GM18870 (cell line): ENCODE measurements at regions not wholly inside any gene's neighbourhood (a gene's known extent, or its start where the extent isn't known, plus 50 kb on each side); places are given as distances from the start of the nearest gene placed in this dataset.
"Not testable (repeated sequence)": the region's sequence is repeated elsewhere in the genome, so short reads cannot be mapped to it uniquely, and the experiment has no call there.

Experiments
- ATAC-seq: cut with Tn5 transposase; IDR thresholded peaks from one replicate; pipeline ENCODE4 v1.9.1; 2021; ENCODE audit warnings: moderate library complexity; ENCODE audit not compliant: unreplicated experiment

DNA sequence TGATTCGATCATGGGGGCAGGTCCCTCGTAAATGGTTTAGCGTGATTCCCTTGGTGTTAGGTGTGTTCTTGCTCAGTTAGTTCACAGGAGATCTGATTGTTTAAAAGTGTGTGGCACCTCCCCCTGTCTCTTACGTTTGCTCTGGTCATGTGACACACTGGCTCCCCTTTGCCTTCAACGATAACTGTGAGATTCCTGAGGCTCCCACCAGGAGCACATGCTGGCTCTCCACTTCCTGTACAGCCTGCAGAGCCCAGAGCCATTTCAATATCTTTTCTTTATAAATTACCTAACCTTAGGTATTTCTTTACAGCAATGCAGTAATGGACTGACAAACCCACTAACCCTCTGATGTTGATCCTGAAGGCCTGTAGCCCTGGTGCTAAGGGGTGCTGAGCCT, 141.9 kb downstream of the FCRL5 start:
- no peak for ATAC-seq

DNA sequence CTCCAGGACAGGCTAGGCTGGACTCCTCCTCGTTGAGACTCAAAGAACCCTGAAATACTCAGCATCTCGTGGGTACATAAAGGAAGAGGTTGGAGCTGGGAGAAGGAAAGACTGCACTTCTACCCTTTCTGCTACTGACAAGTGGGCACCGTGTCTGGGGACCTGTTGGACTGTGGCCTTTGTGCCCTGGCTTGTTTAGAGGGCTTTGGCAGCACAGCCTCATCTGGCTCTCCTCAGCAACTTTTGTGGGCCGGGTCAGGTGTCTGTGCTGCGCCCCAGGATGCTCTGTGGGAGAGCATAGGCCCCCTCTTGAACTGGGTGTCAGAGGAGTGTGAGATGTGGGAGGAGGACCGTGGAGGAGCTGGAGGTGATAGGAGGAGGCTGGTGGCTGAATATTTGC, 142.4 kb downstream of the FCRL5 start:
- no peak for ATAC-seq

DNA sequence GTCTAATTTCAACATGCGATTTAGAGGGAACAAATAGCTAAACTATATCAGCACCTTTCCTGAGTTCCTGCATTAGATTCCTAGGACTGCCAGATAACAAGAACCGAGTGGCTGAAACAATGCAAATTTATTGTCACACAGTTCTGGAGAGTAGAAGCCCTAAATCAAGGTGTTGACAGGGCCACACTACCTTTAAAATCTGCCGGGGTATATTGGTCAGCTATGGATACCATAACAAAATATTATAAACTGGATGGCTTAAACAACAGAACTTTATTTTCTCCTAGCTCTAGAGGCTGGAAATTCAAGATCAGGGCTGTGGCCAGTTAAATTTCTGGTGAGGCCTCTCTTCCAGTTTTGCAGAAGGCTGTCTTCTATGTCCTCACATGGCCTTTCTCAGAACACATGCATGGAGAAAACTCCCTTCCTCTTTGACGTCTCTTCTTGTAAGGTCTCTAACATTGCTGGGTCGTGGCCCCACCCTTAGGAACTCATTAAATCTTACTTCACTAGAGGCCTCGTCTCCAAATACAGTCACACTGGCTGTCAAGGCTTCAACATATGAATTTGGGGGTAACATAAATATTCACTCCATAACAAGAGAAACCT, 144.3 kb downstream of the FCRL5 start:
- ATAC-seq: no peak

DNA sequence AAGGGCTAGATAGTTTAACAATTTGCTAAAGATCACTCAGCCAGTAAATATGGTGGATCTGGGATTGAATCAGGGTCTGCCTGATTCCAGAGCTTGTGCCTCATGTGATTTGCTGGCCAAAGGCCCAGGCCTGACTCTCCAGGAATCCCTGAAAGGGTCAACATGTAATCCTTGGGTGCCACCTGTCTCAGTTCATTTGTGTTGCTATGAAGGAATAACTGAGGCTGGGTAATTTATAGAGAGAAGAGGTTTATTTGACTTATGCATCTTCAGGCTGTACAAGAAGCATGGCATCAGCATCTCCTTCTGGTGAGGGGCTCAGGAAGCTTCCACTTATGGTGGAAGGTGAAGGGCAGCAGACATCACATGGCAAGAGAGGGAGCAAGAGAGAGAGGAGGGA, 144.9 kb downstream of the FCRL5 start:
- ATAC-seq: no peak

DNA sequence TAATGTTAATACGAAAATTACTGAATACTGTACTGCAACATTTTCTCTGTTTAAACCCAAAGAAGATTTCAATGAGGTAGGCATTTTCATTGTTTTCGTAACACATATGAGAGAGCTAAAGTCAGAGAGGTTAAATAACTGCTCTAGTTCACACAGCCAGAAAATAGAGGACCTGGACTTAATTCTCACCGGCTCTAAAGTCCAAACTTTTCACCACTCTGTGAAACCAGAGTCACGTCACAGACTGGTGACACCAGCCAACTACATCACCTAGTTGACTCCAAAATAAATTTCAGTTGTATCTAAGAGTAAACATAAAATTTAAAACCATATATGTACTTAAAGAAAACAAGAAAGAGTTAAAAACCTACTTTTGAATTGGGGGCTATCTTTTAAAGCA, 146.7 kb downstream of the FCRL5 start:
- no peak for ATAC-seq

DNA sequence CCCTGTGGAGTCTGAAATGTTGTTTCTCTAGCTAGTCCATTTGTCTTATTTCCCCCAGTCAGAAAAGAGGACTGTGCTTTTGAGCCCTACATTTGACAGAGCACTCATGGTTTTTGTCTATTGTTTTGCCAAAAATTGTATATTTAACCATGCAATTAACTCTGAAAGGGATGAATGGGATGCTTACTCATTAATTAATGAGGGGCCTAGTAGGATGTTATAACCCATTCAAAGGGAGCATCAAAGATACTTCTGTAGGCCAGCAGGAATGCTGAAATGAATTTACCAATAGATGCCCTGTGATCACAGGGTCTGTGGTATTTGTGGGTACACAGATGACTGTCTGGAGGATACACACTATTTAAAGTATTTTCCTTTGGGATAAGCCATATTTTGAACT, 147.7 kb downstream of the FCRL5 start:
- ATAC-seq: no peak

DNA sequence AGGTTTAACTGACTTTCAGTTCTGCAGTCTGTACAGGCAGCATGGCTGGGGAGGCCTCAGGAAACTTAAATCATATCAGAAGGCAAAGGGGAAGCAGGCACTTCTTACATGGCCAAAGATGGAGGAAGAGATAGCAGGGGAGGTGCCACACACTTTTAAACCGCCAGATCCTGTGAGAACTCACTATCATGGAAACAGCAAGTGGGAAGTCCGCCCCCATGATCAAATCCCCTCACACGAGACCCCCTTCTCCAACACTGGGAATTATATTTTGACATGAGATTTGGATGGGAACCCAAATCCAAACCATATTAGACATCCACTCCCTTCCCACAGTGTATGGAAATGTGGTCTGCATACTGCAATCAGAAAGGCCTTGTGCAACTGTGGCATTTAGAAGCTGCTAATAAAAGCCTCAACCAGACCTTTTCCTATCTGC, 148.2 kb downstream of the FCRL5 start:
- peak; percentile 17 for ATAC-seq

DNA sequence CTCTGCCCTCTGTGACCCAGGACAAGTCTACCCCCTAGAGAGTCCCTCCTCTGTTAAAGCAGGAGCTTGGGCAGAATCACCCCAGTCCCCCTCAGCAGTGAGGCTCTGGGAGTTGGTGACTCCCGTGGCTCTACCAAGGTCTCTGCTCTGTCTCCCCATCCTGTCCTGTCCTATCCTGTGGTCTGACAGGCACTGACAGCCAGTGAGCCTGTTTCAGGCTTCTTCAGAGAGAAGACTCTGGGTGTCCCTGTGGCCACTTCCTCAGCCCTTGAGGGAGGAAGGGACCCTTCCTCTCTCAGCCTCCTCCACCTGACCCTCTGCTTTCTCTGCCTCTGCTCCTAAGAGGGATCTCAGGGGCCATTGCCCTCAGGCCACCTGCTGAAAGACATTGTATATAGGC, 148.7 kb downstream of the FCRL5 start:
- peak; percentile 14 for ATAC-seq

DNA sequence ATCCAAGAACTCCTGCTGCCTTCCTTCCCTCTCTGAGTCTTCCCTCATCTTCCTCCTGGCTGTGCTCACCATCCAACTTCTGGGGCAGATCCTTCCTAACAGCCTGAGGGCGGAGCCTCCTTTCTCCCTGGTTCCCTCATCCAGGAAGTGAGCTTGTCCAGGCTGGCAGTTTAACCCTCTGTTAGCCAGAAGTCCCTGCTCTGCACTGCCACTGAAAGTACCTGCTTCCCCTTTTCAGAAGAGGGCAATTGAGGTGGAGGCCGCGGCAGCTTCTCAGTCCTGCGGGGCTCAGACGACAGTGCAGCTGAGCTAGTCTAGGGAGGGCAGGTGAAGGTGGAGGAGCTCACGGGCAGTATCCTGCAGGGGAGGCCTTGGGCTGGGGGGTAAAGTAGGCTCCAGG, 149.1 kb downstream of the FCRL5 start:
- ATAC-seq: peak; percentile 54

DNA sequence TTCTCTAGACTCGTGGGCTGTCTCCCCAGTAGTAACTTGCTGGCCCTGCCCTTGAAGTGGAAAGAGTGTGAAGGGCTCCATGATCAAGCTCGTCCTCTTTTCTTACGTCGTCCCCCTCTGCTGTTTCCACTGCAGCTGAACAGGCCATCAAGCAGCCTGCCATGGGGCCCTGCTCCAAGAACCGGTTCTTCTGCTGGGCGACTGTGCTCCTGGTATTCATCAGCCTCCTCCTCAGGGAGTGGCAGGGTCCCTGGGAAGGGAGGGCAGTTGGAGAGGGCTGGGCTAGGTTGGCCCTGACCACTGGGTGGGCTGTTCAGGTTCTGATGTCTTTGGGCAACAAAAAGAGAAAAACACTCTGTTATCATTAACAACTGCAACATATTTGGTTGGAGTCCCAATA, 151.5 kb downstream of the FCRL5 start:
- no peak for ATAC-seq

DNA sequence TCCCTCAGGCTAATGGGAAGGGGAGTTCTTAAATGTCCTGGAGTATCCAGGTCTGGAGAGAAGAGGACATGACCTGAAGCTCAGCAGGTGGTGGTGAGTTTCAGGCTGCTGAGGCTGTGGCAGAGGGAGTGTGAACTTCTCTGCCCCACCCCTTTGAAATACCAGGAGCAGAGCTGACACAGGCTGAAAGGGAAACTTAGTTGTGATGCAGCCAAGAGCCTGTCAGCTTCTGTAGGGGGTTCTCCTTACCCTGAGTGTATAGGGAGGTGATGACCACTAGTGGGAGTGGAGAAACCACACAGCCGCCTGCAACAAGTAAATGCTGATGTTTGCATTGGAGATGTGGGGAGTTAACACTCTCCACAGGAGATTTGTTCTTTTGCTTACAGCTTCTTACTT, 152.3 kb downstream of the FCRL5 start:
- peak; percentile 75 for ATAC-seq

DNA sequence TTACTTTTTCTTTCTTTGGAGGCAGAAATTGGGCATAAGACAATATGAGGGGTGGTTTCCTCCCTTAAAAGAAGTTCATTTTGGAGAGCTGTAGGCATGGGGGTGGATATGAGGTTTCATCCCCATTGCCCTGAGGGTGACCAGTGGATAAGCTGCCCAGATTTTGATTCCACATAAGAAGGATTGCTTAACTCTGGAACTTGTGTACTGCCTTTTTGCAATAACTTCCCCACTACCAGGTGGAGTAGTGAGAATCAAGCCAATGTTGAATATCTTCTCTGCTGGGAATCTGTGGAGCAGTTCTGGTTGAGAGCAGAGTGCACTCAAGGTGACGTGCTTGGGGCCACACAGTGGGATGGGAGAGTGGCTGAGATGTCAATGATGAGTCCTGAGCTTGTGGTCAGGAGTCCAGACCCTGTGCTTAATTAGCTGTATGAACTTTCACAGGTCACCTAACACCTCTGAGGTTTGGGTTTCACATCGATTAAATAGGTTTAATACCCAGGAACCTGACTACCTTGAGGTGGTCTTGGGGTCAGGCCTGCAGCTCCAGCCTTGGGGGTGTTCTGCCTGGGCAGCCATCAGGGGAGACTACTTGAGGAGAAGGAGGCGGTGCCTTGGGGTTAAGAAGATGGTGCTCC, 152.9 kb downstream of the FCRL5 start:
- ATAC-seq: peak; percentile 19

DNA sequence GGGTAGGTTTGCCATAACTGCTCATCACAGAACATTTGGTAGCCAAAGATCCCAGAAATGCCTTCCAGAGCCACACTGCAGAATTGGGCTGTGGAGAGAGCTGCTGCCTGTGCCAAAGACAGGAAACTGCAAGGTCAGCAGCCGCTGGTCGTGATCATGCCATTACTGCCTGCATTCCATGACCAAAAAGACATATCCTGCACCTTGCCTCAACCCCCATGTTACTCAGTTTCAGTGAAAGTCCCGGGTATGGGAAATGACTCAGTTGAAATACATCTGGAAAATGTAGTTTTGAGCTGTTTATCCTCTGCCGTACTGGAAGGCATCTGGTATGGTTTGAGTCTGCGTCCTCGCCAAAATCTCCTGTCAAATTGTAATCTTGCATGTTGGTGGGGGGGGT, 161.7 kb downstream of the FCRL5 start:
- ATAC-seq: no peak

DNA sequence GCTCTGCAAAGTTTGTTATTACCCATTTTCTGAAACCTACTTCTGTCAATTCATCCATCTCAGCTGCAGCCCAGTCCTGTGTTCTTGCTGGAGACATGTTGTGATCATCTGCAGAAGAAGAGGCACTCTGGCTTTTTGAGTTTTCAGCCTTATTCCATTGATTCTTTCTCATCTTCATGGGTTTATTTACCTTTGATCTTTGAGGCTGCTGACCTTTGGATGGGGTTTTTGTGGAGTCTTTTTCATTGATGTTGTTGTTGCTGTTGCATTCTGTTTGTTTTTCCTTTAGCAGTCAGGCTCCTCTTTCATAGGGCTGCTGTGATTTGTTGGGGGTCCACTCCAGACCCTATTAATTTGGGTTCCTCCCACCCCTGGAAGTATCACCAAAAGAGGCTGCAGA, 164.3 kb downstream of the FCRL5 start:
- no peak for ATAC-seq

DNA sequence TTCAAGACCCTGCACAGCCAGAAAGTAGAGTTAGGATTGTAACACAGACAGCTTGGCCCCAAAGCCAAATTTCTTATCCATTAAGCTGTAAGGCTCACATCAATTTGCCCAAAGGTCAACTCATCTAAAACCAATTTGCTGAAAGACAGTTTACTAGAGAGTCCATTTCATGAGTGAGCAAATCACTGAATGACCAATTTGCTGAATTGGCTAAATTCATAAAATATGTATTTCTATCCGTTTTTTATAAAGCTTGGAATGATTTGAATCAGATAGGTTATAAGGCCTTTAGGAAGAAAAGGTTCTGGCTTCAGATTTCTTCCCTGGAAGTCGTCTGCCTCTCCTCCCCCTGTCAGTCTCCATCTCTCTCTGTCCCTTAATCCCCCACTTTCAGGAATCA, 168.1 kb downstream of the FCRL5 start:
- no peak for ATAC-seq

DNA sequence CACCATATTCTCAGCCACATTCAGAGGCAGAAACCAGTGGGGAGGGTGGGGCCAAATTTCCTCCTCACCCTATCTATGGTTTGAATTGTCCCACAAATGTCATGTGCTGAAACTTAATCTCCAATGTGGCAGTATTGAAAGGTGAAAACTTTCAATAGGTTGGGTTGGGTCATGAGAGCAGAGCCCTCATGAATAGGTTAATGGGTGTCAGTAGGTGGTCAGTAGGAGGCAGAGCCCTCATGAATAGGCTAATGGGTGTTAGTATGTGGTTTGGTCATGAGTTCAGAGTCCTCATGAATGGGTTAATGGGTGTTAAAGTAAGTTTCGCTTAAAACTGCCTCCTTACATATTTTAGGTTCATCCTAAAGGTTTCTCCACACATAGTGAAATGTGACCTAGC, 170.0 kb downstream of the FCRL5 start:
- ATAC-seq: peak; percentile 73

DNA sequence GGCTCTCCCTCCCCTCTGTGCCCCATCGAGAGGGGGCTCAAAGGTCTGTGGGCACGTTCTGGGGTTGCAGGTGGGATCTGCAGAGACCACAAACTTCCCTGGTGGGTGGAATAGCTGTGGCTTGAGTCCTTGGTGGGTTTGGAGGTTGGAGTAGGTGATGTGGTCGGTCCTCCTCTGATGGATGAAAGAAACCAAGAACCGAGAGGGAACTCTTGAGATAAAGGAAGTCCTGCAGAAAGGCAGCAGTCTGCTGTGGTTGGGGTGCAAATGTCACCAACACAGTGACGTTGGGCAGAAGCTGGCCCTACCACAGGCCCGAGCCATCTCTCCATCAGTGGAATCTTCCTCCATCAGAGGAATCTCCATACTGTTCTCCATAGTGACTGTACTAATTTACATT, 171.8 kb downstream of the FCRL5 start:
- no peak for ATAC-seq

DNA sequence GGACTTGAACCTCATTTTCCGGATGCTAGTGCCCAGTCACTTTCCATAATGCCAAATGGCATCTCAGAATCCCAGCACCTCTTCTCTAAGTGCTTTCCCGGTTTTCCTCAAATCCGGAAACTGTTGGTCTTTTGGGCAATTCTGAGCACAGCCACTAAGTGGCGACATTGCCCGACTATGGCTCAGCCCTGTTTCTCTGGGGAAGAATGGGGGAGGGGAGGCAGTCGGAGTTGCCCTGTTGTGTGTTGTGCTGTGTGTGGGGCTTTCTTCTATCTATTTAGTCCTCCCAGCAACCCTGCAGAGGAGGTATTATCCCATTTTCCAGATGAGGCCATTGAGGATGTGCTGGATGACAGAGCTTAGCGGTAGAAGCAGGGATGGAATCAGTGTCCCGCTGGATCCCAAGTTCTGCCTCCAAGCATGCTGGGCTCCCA, 175.0 kb downstream of the FCRL5 start:
- ATAC-seq: not testable (repeated sequence)

DNA sequence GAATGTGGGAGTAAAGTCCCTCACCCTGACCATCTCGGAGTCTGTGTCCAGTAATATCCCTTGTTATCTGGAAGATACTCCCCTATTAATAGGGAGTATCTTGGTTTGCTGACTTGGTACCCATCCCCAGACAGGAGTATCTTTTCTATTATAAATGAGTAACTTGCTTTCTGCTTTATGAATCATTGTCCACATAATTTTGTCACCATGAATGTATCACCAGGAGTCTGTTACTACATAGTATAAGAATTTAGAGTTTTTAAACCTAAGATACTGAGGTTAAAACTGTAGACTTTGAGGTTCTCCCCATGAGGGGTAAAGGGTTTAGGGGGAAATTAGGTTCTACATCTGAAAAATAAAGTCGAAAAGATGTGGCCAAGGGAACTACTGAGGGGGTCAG, 175.6 kb downstream of the FCRL5 start:
- no peak for ATAC-seq

DNA sequence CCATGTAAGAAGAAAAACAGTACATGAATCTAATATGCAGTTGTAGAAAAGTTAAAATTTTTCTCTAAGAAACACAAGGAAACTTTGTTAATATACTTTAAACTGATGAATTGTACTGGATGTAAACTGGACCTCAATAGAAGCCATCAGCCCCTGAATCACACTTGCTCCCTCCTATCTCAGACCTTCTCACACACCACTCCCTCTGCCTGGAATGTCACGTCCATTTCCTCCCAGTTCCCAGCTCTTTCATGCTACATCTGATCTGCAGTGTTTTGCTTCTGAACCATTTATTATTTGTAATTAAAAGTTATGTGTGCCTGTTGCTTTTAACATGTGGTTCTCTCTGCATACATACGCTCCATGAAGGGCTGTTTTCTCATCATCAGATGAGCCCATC, 180.0 kb downstream of the FCRL5 start:
- not testable (repeated sequence) for ATAC-seq

DNA sequence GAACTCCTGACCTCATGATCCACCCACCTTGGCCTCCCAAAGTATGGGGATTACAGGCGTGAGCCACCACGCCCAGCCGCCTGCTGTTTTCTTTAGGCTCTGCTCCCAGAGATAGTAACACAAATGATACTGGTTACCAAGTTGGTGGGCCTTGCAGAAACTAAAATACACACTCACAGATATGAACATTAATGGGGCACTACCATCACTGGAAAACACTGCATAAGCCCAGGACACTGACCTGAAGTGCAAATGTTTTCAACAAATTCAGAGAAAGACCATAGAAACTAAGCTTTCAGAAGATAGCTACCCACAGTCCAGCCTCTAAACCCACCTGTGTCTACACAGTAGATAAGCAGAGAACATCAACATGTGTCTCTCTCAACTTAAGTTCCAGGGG, 180.5 kb downstream of the FCRL5 start:
- no peak for ATAC-seq

DNA sequence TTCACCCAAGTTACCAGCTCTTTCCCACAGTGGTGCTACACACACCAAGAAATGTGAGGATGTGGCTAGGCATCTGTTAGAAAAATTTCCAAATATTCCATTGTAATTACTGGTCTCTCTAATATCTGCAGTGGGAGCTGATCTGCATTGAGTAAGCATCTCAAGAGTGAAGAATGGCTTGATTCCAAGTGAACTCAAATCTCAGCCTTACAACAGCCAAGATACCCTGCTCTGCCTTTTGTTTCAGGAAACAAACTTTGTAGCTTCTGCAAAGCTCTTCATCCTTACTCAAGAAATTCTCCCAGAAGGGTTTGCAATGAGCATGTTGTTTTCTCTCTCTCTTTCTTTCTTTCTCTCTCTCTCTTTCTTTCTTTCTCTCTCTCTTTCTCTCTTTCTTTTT, 181.1 kb downstream of the FCRL5 start:
- ATAC-seq: no peak

DNA sequence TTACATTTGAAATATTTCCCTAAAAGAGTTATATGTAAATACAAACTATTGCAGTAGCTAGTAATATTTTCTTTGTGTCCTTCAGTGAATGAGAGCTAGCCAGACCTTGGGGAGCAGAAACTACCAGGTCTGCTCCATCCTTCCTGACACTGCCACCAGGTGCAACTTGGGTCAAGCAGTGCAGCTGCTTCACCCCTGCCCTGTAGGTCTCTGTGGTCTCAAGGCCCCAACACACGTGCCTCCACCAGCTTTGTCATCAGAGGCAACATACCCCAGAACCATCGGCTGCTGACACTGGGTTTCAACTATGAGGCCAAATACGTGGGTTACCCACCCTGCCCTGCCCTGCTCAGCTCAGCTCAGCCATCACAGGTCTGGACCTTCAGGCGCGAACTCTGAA, 181.6 kb downstream of the FCRL5 start:
- ATAC-seq: no peak
